Right lobe of liver (tissue), 4 donors: ENCODE measurements at regions not wholly inside any gene's neighbourhood (a gene's known extent, or its start where the extent isn't known, plus 50 kb on each side); places are given as distances from the start of the nearest gene placed in this dataset.

ENCODE experiments used
- POLR2A ChIP-seq: fragments of 450-650 bp; IDR thresholded peaks from one replicate; pipeline ENCODE4 v1.6.1; 2017; ENCODE audit warnings: antibody characterized with exemption, mild to moderate bottlenecking
- TF ChIP-seq, protein P1 (sequence below), 4 donors: fragments of 200-600 bp in 3 of 4; fragments of 450-650 bp in 1 of 4; IDR thresholded peaks; one replicate each; pipeline versions ENCODE4 v1.5.1 to v1.8.0; 2016 to 2022; ENCODE audit warnings: antibody characterized with exemption in 4 of 4, mild to moderate bottlenecking in 2 of 4
- donor health status: DM: no; HTN: no; CAD: no.
- donor health status: DM: no; HTN: no; CAD: no.
- donor health status: DM: no; HTN: yes; CAD: no.

DNA sequence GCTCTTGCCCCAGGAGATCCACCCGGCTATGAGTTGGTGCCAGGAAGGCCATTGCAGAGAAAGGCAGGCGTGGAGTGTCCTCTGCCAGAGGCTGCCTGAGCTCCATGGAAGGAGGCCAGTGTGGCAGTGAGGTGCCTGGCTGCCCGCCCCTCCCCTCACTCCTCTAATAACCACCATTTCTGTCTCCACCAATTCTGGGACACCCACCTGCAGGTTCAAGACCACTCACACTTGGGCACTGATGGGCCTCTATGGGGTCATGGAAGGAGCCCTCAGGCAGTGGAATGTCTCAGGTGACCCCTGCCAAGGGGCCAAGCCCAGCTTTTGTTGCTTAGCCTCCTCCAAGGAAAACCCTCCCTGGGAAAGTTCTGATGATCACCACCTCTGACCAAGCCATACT lies 731.6 kb downstream of the MATN1 start:
- no peak for TF ChIP-seq POLR2A
- TF ChIP-seq, protein P1, sequence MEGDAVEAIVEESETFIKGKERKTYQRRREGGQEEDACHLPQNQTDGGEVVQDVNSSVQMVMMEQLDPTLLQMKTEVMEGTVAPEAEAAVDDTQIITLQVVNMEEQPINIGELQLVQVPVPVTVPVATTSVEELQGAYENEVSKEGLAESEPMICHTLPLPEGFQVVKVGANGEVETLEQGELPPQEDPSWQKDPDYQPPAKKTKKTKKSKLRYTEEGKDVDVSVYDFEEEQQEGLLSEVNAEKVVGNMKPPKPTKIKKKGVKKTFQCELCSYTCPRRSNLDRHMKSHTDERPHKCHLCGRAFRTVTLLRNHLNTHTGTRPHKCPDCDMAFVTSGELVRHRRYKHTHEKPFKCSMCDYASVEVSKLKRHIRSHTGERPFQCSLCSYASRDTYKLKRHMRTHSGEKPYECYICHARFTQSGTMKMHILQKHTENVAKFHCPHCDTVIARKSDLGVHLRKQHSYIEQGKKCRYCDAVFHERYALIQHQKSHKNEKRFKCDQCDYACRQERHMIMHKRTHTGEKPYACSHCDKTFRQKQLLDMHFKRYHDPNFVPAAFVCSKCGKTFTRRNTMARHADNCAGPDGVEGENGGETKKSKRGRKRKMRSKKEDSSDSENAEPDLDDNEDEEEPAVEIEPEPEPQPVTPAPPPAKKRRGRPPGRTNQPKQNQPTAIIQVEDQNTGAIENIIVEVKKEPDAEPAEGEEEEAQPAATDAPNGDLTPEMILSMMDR (IDR thresholded peaks at IDR 0.05) = no peak
